ENCODE measurements at regions not wholly inside any gene's neighbourhood (a gene's known extent, or its start where the extent isn't known, plus 50 kb on each side); places are given as distances from the start of the nearest gene placed in this dataset.

DNA sequence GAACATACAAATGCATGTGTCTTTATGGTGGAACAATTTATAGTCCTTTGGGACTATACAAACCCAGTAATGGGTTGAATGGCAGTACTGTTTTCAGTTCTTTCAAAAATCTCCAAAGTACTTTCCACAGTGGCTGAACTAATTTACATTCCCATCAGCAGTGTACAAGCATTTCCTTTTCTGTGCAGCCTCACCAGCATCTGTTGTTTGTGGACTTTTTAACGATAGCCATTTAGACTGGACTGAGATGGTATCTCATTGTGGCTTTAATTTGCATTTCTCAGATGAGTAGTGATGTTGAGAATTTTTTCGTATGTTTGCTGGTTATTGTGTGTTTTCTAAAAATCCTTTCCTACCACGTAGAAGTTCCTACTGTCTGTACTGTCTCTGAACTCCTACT lies 327.2 kb upstream of the ZFP64 start:
- DNase-seq (ENCODE audit: extremely low read depth, low read depth, low spot score) = no peak

DNA sequence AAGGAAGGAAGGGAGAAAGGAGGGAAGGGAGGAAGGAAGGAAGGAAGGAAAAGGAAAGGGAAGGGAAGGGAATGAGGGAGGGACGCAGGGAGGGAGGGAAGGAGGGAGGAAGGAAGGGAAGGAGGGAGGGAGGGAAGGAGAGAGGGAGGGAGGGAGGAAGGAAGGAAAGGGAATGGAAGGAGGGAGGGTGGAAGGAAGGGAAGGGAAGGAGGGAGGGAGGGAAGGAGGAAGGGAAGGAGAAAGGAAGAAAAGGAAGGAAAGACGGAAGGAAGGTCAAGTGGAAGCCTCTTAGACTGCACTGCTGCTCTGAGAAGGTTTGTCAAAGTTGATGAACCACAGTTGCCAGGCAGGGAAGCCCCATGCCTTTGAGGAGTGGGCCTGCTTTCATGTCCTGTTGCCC lies 324.3 kb upstream of the ZFP64 start:
- no peak for DNase-seq (ENCODE audit: extremely low read depth, low read depth, low spot score)

DNA sequence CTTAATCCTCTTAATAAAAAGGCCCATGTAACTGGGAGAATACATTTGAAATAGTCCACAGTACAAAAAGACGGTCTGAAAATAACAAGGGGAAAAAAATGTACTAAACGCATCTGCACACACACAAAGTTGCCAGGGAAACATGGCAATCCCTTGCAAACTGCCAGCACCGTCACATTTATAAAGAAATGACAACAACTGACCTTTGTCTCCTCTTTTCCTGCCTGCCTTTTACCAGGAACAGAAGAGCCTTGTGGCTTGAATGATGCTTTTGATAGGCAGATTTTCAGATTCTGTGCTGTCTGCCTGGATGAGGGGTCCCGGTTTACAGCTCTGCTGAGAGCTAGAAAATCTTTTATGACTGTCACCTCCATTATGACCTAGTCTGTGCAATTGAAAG lies 308.6 kb upstream of the ZFP64 start:
- DNase-seq (ENCODE audit: extremely low read depth, low read depth, low spot score) = no peak

DNA sequence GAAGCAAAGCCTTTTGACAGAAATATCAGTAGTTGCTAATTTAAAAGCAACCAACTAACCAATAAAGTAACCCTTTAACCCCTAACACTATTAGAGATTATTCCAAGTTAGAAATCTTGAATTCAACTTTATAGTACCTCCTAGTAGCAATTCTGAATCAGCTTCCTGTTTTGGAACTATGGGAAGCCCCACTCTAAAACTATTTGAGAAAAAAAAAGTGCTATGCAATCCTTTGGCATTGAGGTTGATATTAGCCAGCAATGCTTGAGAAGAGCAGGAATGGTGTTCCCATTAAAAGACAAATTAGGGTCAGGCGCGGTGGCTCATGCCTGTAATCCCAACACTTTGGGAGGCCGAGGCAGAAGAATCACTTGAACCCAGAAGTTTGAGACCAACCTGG lies 306.2 kb upstream of the ZFP64 start:
- no peak for DNase-seq (ENCODE audit: extremely low read depth, low read depth, low spot score)

DNA sequence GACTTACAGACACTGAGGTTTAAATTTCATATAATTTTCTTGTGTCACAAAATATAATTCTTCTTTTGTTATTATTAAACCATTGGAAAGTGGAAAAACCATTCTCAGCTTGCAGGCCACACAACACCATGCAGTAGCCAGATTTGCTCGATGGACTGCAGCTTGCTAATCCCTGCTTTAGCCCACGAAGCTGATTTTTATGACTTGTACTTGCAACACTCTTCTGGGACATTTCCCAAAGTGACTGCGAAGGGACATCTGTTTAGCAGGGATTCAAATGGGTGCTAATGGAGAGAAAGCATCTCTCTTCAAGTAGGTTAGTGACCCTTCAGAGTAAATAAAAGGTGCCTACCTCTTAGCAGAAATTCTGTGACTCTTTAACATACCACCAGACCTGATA lies 304.6 kb upstream of the ZFP64 start:
- DNase-seq (ENCODE audit: extremely low read depth, low read depth, low spot score) = no peak

DNA sequence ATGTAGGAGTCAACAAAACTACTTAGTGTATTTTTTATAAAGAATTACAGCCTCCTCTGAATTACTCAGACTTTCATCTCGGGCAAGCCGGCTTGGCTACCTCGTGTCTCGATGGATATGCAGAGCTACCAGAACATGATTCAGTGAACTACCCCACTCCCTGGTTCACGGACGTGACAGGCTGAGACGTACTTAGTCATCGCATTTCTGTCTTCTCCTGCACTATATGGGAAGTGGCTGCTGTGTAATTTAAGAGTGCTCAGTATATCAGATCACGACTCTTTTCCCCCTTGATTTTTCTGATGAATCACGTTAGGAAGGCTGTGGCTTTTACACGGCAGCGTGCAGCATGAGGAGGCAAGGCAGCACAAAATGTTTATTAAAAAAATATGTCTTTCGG lies 302.7 kb upstream of the ZFP64 start:
- peak; percentile 81 for DNase-seq (ENCODE audit: extremely low read depth, low read depth, low spot score)

DNA sequence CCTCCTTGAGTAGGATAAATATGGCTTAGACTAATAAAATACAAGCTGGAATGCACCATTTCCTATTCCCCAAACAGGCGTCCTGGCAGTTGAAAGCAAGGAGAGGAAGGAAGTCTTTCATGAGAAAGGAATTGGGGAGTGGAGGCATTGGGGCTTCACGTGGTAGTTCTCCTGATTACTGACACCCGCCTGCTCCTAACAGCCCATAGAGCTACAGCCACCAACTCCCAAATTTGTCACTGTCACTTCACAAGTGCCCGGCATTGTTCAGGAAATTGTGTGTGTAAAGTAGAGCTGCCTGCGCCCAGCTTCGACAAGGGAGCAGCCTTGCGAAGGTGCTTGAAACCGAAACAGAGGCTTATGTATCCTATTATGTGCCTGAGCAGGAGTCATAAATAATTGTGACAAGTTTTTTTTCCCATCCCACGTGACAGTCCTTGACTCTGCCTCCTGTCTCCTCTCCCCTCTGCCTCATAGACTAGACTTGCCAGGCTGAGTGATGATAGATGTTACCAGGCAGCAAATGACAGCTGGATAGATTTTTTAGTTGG lies 301.7 kb upstream of the ZFP64 start:
- peak; percentile 88 for DNase-seq (ENCODE audit: extremely low read depth, low read depth, low spot score)

DNA sequence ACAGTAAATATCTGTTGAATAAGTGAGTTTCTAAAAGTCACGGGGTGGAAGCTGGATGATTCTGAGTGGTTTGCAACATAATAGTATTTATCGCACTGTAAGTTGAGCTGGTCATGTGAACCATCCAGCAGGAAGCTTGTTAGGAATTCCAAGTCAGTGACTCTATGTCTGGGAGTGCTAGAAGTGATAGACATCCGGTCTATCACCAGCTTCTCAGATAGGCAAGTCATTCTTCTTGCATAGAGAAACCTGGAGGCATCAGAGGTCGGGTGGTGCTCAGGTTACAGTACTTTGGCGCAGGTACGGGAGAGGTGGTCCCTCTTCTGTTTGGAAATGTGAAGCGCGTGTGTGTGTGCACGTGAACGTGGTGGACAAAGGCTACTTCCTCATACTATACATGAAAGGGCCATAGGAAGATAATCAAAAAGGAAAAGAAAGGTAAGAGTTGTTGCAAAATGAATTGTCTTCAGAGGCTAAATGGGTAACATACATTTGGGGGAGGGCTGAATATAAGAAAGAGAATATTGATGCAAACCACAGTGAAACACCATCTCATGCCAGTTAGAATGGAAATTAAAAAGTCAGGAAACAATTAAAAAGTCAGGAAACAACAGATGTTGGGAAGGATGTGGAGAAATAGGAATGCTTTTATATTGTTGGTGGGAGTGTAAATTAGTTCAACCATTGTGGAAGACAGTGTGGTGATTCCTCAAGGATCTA lies 299.3 kb upstream of the ZFP64 start:
- DNase-seq (ENCODE audit: extremely low read depth, low read depth, low spot score) = peak; percentile 96

DNA sequence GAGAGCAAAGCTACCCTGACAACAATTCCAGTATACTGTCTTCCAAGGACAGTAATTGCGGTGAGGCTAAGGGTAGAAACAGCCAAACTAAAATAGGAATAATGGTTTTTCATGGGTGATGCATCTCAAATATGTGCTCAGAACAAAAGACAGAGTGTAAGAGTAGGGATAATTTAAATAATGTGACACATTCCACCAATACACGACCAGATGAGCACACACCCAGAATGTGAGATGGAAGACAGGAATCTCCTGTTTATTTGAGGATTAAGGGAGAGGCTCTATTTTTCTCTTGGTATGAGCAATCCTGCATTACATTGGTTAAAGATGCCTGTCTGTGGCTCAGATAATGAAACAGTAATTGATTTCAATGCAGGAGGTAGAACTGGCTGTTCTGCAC lies 292.9 kb upstream of the ZFP64 start:
- DNase-seq (ENCODE audit: extremely low read depth, low read depth, low spot score) = no peak

DNA sequence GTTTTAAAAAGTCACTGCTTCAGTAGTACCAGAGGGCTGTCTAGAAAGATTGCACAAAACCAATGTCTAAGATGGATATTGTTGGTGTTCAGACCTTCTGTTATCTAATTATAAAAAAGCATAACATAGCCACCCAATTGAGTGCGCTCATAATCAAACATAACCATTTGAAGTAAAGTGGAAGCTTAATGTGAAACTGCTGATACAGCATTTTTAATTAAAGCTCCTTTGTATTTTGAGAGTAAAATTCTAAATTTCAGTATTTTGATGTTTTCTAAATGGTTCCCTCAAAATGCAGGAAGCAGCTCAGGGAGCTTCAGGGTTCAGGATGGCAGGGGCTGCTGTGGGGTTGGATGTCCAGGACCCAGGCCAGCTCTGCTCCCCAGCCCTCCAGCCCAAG lies 291.8 kb upstream of the ZFP64 start:
- DNase-seq (ENCODE audit: extremely low read depth, low read depth, low spot score) = no peak

DNA sequence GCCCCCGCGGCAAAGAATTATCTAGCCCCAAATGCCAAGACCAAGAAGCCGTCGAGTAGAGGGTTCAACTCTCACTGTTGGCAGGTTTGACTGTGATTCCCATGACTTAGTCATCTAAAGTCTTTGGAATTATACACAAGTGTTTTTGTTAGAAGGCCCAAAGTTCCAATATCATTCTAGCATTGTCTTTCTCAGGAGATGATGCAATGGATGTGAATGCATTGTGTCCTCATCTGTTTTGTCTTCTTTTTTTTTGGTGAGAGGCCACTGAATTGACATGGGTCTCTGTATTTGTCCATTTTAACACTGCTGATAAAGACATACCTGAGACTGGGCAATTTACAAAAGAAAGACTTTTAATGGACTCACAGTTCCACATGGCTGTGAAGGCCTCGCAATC lies 290.5 kb upstream of the ZFP64 start:
- DNase-seq (ENCODE audit: extremely low read depth, low read depth, low spot score) = no peak

DNA sequence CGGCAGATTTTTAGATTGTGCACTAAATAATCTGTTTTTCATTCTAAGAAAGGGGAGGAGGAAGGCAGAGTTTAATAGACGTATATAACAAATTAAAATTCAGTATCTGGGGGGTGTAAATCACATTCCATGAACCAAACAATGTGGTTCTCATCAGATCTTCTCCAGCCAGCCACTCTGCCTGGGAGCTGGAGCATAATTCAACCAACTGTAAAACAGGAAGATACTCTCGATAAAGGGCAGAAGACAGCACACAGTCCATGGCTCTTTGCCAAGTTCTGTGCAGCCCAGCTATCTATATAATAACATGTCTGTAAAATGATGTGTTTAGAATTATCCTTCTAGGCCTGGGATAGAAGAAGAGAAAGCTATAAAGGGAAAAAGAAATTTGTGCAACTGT lies 289.9 kb upstream of the ZFP64 start:
- DNase-seq (ENCODE audit: extremely low read depth, low read depth, low spot score) = no peak

DNA sequence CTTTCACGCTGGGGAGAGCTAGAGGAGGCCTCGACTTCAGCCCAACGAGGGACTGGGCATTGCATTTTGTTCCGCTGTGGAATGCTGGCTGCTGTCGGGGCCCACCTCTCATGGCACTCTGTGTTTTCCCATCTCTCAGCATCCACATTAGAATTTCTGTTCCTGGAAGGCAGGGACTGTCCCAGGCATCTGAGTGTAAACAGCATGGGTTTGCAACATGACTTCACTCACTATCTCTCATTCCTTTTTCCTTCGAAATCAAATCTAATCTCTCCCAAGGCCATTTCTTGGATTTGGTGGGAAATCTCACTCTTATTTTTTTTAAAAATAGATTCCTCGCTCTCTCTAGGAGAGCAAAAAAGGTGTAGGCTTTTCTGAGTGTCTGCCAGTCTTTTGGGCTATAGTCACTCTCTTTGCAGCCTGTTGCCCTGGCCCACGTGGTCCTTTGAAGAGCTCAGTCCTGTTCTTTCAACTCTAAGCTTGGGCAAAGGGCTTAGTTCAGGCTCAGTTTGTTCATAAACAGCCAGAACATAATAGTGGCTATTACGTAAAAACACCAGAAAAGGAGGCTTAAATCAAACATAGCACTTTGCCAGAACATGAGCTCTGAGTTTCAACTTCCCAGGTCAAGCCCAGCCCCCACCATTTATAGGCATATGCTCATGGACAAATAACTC lies 284.6 kb upstream of the ZFP64 start:
- no peak for DNase-seq (ENCODE audit: extremely low read depth, low read depth, low spot score)

DNA sequence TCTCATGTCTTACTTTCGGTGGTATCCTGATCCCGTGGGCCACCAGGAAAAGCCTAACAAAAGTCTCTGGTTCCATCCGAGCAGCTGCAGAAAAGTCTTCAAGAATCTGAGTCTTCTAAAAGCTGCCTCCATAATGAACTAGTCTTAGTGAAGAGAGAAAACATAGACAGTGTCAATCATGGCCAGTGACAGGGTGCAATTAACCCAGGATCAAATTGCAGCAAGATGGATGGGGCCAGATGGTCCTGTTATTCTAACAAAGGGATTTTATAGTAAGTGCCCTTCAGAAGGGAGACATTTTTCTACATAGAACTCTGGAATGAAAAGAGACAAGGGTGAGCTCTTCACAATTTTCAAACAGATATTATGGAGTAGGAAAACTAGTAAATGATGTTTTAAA lies 281.6 kb upstream of the ZFP64 start:
- DNase-seq (ENCODE audit: extremely low read depth, low read depth, low spot score) = no peak

DNA sequence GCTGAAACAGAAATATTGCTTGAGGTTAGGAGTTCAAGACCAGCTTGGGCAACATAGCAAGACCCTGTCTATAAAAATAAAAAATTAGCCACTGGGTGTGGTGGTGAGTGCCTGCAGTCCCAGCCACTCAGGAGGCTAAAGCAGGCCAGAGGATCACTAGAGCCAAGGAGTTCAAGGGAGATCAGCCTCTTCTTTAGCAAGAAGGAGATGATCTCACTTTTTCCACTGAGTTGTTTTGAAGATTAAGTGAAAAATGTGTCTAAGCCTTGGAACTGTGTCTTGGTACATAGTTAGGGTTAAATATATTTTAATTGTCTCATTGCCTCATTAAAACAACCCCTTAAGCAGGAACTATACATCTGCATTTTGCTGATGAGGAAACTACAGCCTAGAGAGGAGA lies 279.0 kb upstream of the ZFP64 start:
- DNase-seq (ENCODE audit: extremely low read depth, low read depth, low spot score) = no peak

DNA sequence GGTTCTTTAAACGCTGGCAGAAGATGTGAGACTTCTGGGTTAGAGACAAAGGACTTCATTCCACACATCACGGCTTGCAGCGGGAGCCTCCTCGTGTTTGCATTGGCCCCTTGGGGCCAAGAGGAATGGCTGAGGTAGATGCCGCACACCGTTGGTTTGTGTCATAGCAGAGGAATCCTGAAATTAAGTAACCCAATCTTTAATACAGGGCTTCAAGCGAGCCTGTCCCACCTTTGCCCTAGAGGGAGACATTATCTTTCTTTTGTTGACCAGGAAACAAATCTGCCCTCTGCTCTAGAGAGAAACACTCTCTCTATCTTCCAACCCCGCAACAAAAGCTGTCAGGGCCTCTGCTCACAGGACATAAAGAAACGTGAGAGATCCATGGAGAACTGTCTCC lies 277.5 kb upstream of the ZFP64 start:
- DNase-seq (ENCODE audit: extremely low read depth, low read depth, low spot score) = no peak

DNA sequence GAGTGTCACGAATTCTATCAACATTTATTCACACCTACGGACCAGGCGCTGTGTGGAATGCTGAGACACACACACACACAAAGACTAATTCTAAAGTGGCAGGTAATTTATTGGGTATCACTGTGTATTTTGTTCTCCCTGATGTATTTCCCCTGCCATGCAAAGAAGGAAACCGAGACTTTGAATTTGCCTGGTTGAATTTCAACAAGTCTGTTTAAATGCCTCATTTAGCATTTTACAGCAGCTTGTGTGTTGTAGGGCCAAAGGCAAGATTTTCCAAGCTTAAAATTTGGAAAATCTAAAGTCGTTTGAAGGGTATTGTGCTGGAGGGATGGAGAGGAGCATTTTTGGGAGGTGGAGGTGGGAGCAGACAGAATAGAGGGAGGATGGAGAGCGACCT lies 274.4 kb upstream of the ZFP64 start:
- DNase-seq (ENCODE audit: extremely low read depth, low read depth, low spot score) = no peak

DNA sequence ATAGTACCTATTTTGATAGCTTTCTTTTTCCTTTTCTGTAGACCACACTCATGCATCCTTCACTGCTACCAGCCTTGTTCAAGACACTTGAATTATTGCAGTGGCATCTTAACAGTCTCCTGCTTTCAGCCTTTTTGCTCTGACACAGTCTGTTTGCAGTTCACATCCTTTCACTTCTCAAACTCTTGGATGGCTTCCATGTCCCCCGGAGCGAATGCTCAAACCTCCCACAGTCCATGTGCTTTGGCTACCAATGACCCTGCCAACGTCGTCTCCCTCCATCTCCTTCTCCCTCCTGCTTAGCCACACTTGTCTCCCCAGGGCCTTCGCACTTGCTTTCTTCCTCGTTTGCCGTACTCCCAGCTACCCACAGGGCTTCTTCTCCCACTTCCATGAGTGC lies 270.0 kb upstream of the ZFP64 start:
- DNase-seq (ENCODE audit: extremely low read depth, low read depth, low spot score) = no peak

DNA sequence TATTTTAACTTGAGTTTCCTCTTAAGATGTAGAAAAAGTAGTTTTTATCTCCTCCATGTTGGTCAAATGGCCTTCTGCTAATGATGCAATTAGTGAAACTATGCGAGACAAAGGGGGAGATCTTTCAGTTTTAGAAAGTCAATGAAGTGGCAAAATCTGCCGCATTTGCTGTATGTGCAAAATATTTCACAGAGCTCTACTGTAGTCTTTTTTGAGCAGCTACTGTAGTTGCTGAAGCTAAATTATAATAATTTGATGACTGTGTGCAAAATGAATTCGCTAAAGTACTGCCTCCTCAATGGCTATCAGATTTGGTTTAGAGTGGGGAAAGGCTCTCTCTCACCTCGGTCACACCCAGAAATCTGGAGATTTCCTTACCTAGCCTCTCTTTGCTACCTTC lies 267.6 kb upstream of the ZFP64 start:
- no peak for DNase-seq (ENCODE audit: extremely low read depth, low read depth, low spot score)

DNA sequence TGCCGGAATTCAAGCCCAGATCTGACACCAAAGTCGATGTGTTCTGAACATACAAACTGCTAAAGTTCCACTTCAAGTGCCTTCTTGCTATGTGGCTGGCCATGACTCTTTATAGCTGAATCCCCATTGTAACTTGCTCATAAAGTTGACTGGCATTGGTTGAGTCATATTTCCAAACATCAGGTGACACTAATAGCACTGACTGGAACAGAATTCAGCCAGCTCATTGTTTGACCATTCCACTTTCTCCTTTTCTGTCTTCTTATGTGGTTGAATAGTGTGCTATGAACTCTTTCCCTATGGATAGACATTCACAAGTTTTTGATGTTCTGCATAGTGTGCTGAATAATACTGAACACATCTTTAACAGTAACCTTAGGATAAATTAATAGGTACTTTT lies 266.2 kb upstream of the ZFP64 start:
- DNase-seq (ENCODE audit: extremely low read depth, low read depth, low spot score) = no peak

DNA sequence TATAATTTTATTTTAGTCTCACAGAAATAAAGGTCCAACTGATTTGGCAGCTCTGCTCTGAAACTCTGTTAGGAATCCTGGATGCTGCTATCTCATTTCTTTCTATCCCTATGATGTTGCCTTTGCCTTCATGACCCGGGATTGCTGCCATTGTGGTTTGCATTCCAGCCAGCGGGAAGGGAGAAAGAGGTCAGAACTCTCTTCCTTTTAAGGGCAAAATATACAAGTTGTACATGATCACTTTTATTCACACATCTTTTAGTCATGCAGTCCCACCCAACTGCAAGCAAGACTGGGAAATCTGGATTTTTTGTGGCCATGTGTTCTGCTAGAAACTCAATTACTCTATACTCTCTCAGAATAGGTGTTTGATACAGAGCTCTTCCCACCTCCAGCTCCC lies 263.1 kb upstream of the ZFP64 start:
- no peak for DNase-seq (ENCODE audit: extremely low read depth, low read depth, low spot score)

DNA sequence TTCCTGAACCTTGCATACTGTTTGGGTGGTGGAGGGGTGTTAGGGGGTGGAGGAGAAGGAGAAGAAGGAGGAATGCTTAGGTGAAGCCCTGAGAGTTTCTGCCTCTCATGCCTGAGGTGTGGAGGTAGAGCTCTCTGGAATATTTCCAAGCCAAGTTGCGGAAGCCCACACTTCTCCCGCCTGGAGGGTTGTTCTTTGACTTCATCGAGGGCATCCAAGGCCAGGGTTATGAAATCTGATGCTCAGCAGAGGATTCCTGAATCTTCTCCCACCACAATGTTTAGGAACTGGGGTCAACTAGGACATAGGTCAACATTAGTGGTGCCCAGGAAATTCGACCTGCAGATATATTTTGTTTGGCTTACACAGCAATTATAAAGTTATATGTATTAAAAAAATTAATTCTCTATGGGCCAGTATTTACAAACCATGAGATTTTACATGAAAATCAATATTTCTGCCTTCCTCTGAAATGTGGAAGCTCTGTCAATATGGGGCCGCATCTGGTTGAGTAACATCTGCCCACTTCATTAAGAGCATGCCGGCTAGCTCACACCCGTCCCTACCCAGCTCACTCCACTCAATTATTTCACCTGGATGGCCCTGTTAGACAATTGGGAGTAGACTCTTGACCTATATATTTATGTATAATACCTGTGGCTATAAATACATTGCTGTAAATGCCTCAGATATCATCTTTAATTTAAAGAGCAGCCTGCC lies 257.1 kb upstream of the ZFP64 start:
- no peak for DNase-seq (ENCODE audit: extremely low read depth, low read depth, low spot score)

Measured in glomerular endothelial cell (primary cell).